ENCODE measurements at regions not wholly inside any gene's neighbourhood (a gene's known extent, or its start where the extent isn't known, plus 50 kb on each side); places are given as distances from the start of the nearest gene placed in this dataset.
A peak's percentile ranks its signal among the peaks of the same experiment; 100 is the strongest.

- no peak for FAIRE-seq
- POLR2A ChIA-PET (ENCODE audit: partially characterized antibody): no interaction called here
- DNase-seq (ENCODE audit: low read depth in 1 of 2, low spot score in 2 of 2): no peak
- no peak overlapping the region for H3K23ac ChIP-seq (ENCODE audit: insufficient read length)
- H2BK120ac ChIP-seq (replicated peaks; ENCODE audit: low read depth, low read length): no peak overlapping the region
- no peak overlapping the region for H4K91ac ChIP-seq (replicated peaks; ENCODE audit: insufficient read length, low read length)
- peak overlapping the region in 1 of 2 experiments; percentile 64; a peak in 1 of 4 replicates for H3K4me2 ChIP-seq (ENCODE audit: insufficient read depth in 1 of 2, low read depth in 2 of 2, low read length in 2 of 2)
- CTCF ChIA-PET (ENCODE audit: partially characterized antibody): interaction anchor here (0.8 to 1.2 kb wide), 2 partner anchors 9 to 13 kb away, joined by 3 to 4 read pairs; no protein-coding TSS in a partner anchor
- no peak overlapping the region for H3K4ac ChIP-seq (replicated peaks; ENCODE audit: insufficient read length, low read depth, low read length)
- no peak overlapping the region for H2BK5ac ChIP-seq (ENCODE audit: low read depth, low read length)
- H3K9ac ChIP-seq (replicated peaks in 1 of 4; ENCODE audit: extremely low read depth in 1 of 4, low read depth in 3 of 4, low read length in 3 of 4): no peak overlapping the region
- peaks cover 0 to 2% of the 10 kb centered on the region in 2 experiments; a peak in 1 of 4 replicates for H3K9me3 ChIP-seq (ENCODE audit: insufficient read depth in 2 of 2, low read depth in 1 of 2, low read length in 1 of 2)
- H3K27me3 ChIP-seq (replicated peaks in 1 of 4; ENCODE audit: control insufficient read depth in 3 of 4, extremely low read depth in 1 of 4, insufficient read depth in 3 of 4, low read length in 3 of 4): 0 out of 7 replicates have a peak, but pooled peaks cover 0 to 2% (median 0%) of the 10 kb centered on the region in 4 experiments
- no peak overlapping the region for H3K14ac ChIP-seq (ENCODE audit: insufficient read length)
- H3K4me1 ChIP-seq (replicated peaks in 1 of 4; ENCODE audit: control insufficient read depth in 3 of 4, insufficient read depth in 4 of 4, low read length in 3 of 4): peaks cover 2 to 15% (median 7%) of the 10 kb centered on the region in 4 experiments; a peak in 6 of 7 replicates
- H2BK15ac ChIP-seq (ENCODE audit: low read length): no peak overlapping the region
- H3K18ac ChIP-seq (ENCODE audit: extremely low read depth, low read length): peak overlapping the region; percentile 19; the same call in 1 of the 2 replicates
- H3K36me3 ChIP-seq (ENCODE audit: control insufficient read depth in 2 of 4, insufficient read depth in 4 of 4, low read length in 3 of 4): no peaks in the 10 kb centered on the region
- no peak overlapping the region for H4K5ac ChIP-seq (ENCODE audit: insufficient read length, low read depth, low read length)
- H2AK5ac ChIP-seq (ENCODE audit: low read depth, low read length): no peak overlapping the region
- H3K27ac ChIP-seq (ENCODE audit: low read depth, low read length): no peak overlapping the region
- no peaks in the 10 kb centered on the region for H3K79me2 ChIP-seq (ENCODE audit: control insufficient read depth in 1 of 2, insufficient read depth in 2 of 2, low read length in 2 of 2)
- no peak overlapping the region for H2BK20ac ChIP-seq (ENCODE audit: low read length)
- no peak overlapping the region for H3K4me3 ChIP-seq (ENCODE audit: extremely low read depth in 1 of 4, insufficient read depth in 2 of 4, low read depth in 3 of 4, low read length in 4 of 4)
- H2AFZ ChIP-seq (ENCODE audit: low read length): no peak overlapping the region
- TF ChIP-seq CTCF (IDR thresholded peaks at IDR 0.05; ENCODE audit: control extremely low read depth in 1 of 3, insufficient read depth in 1 of 3, low read depth in 1 of 3, low read length in 3 of 3): no peak
- H3K23me2 ChIP-seq (ENCODE audit: low read depth, low read length): no peaks in the 10 kb centered on the region
- no peak overlapping the region for H3K56ac ChIP-seq (replicated peaks; ENCODE audit: insufficient read length, low read depth, low read length)
- H2BK12ac ChIP-seq (ENCODE audit: low read depth, low read length): no peak overlapping the region
- no peaks in the 10 kb centered on the region for H3K79me1 ChIP-seq (ENCODE audit: low read depth, low read length)
- H4K8ac ChIP-seq (ENCODE audit: extremely low read depth, insufficient read depth, low read length): no peak overlapping the region
- H4K20me1 ChIP-seq (replicated peaks in 1 of 2; ENCODE audit: control insufficient read depth in 1 of 2, insufficient read depth in 2 of 2, low read length in 2 of 2): no peaks in the 10 kb centered on the region
These were observed 136.0 kb upstream of the UBE2E2 start for GRCh38 chr3:23067116-23067515.

Data from H1 (cell line).